HepG2 (cell line): ENCODE measurements at regions not wholly inside any gene's neighbourhood (a gene's known extent, or its start where the extent isn't known, plus 50 kb on each side); places are given as distances from the start of the nearest gene placed in this dataset.

Source experiments
- ATAC-seq: fragments of 200-7000 bp; cut with Tn5 transposase; 3 replicates; pipeline ENCODE4 v1.9.1; 2020; ENCODE audit warnings: mild to moderate bottlenecking, moderate library complexity
- BruUV-seq: library from RNA; stranded (reverse); fragments of 400-500 nt; replicated peaks from 2 replicates; lab custom pipeline; 2021; lab: Mats Ljungman, UMichigan
- CTCF ChIA-PET: fragments of 300-600 bp; formaldehyde crosslinking; extraction: SDS; loops from one replicate; lab custom pipeline; 2021; ENCODE audit warnings: low total read pairs, inconsistent platforms, low intra/inter-chr PET ratio; lab: Yijun Ruan, JAX
- POLR2A ChIA-PET: fragments of 350-600 bp; sonication (Branson Sonifier 250); formaldehyde crosslinking; loops from one replicate; lab custom pipeline; 2020; ENCODE audit warnings: antibody characterized with exemption, inconsistent platforms; lab: Yijun Ruan, JAX
- DNase-seq: peaks from one replicate; pipeline ENCODE4 v3.0.0-alpha.2; 2015; ENCODE audit warnings: low spot score
- FAIRE-seq: peaks from 3 replicates; lab custom pipeline; 2011; peaks lifted over from hg19 to GRCh38; lab: Jason Lieb, UNC
- H2AFZ ChIP-seq: one replicate; pipeline ENCODE4 v1.6.1; 2011; ENCODE audit warnings: low read length, inconsistent platforms
- H3K27ac ChIP-seq: fragments of 300-600 bp; 3 replicates; pipeline ENCODE4 v1.8.0; 2011; ENCODE audit warnings: mixed run types, mild to moderate bottlenecking, mixed read lengths, low read length, inconsistent platforms; ENCODE audit not compliant: insufficient read depth; ENCODE audit errors: extremely low read length
- H3K27me3 ChIP-seq, 2 experiments: fragments of 200-600 bp in 1 of 2; 2 replicates in 1 of 2; 3 replicates in 1 of 2; pipeline versions ENCODE4 v1.6.0 to v1.8.0; 2011; ENCODE audit warnings: low read length in 2 of 2, mild to moderate bottlenecking in 2 of 2, moderate library complexity in 2 of 2, inconsistent platforms in 1 of 2; ENCODE audit not compliant: insufficient read depth in 2 of 2, control insufficient read depth in 1 of 2
- H3K36me3 ChIP-seq, 2 experiments: fragments of 200-600 bp in 1 of 2; replicated peaks in 1 of 2; 2 replicates in 1 of 2; 3 replicates in 1 of 2; pipeline versions ENCODE4 v1.5.1 to v1.8.0; 2011; ENCODE audit warnings: low read length in 2 of 2, inconsistent platforms in 1 of 2; ENCODE audit not compliant: insufficient read depth in 2 of 2, control insufficient read depth in 1 of 2
- H3K4me1 ChIP-seq: 2 replicates; pipeline ENCODE4 v1.5.1; 2012; ENCODE audit warnings: low read length, inconsistent platforms; ENCODE audit not compliant: insufficient read depth
- H3K4me2 ChIP-seq: 2 replicates; pipeline ENCODE4 v1.6.0; 2011; ENCODE audit warnings: low read depth, low read length, inconsistent platforms
- H3K4me3 ChIP-seq, 3 experiments: fragments of 200-600 bp in 1 of 3; sonication (generic), shearing (Covaris generic) in 1 of 3; replicated peaks in 1 of 3; 2 replicates each; pipeline ENCODE4 v1.5.1; 2011 to 2016; ENCODE audit warnings: low read length in 3 of 3, inconsistent platforms in 2 of 3, low read depth in 2 of 3, mild to moderate bottlenecking in 2 of 3, control low read depth in 1 of 3, mixed read lengths in 1 of 3; ENCODE audit not compliant: insufficient read depth in 1 of 3
- H3K79me2 ChIP-seq: one replicate; pipeline ENCODE4 v1.6.1; 2011; ENCODE audit warnings: low read length, inconsistent platforms; ENCODE audit not compliant: insufficient read depth
- H3K9ac ChIP-seq: 2 replicates; pipeline ENCODE4 v1.6.0; 2011; ENCODE audit warnings: mild to moderate bottlenecking, low read depth, low read length, inconsistent platforms; ENCODE audit not compliant: insufficient read depth
- H3K9me3 ChIP-seq: 2 replicates; pipeline ENCODE4 v1.5.1; 2012; ENCODE audit warnings: mild to moderate bottlenecking, low read length
- H4K20me1 ChIP-seq: 2 replicates; pipeline ENCODE4 v1.6.0; 2011; ENCODE audit warnings: inconsistent platforms, mild to moderate bottlenecking, low read length, moderate library complexity; ENCODE audit not compliant: insufficient read depth
- ARID5B ChIP-seq: IDR thresholded peaks from 2 replicates; pipeline ENCODE4 v1.4.0; 2020; ENCODE audit warnings: mild to moderate bottlenecking, missing genetic modification reagents
- FOXP1 ChIP-seq, 2 experiments: fragments of 450-650 bp in 1 of 2; IDR thresholded peaks; 2 replicates each; pipeline ENCODE4 v1.6.1; 2017 to 2018; ENCODE audit warnings: antibody characterized with exemption in 1 of 2
- GZF1 ChIP-seq: sonication (generic); formaldehyde crosslinking; IDR thresholded peaks from 2 replicates; pipeline ENCODE4 v1.5.1; 2020; ENCODE audit warnings: mild to moderate bottlenecking, missing genetic modification reagents
- HNF4A ChIP-seq: sonication (generic); formaldehyde crosslinking; IDR thresholded peaks from 2 replicates; pipeline ENCODE4 v1.4.0; 2020; ENCODE audit warnings: missing genetic modification reagents
- KLF11 ChIP-seq: IDR thresholded peaks from 2 replicates; pipeline ENCODE4 v1.6.1; 2016; ENCODE audit warnings: missing compliant biosample characterization
- REL ChIP-seq: sonication (generic); formaldehyde crosslinking; conservative IDR thresholded peaks from 2 replicates; pipeline ENCODE4 v1.8.0; 2022; ENCODE audit warnings: mild to moderate bottlenecking, missing genetic modification reagents, moderate library complexity
- SOX13 ChIP-seq, 3 experiments: fragments of 450-650 bp in 1 of 3; sonication (generic) in 1 of 3; formaldehyde crosslinking in 1 of 3; IDR thresholded peaks in 2 of 3; conservative IDR thresholded peaks in 1 of 3; 2 replicates each; pipeline versions ENCODE4 v1.5.0 to v1.6.1; 2016 to 2020; ENCODE audit warnings: antibody characterized with exemption in 1 of 3, mild to moderate bottlenecking in 1 of 3, missing compliant biosample characterization in 1 of 3, missing genetic modification reagents in 1 of 3, moderate library complexity in 1 of 3
- TARDBP ChIP-seq: sonication (generic); formaldehyde crosslinking; IDR thresholded peaks from 2 replicates; pipeline ENCODE4 v1.8.0; 2022; ENCODE audit warnings: mild to moderate bottlenecking, missing genetic modification reagents
- TBX2 ChIP-seq: sonication (generic); formaldehyde crosslinking; IDR thresholded peaks from 2 replicates; pipeline ENCODE4 v1.5.0; 2020; ENCODE audit warnings: missing genetic modification reagents, mild to moderate bottlenecking, borderline replicate concordance
- TEAD3 ChIP-seq: optimal IDR thresholded peaks from 2 replicates; pipeline ENCODE3; 2016; ENCODE audit warnings: borderline replicate concordance
- ZBTB7A ChIP-seq: sonication (generic); formaldehyde crosslinking; IDR thresholded peaks from 2 replicates; pipeline ENCODE4 v1.8.0; 2022; ENCODE audit warnings: mild to moderate bottlenecking, missing genetic modification reagents
- ZBTB7B ChIP-seq: sonication (generic); formaldehyde crosslinking; IDR thresholded peaks from 2 replicates; pipeline ENCODE4 v1.4.0; 2020; ENCODE audit warnings: missing genetic modification reagents
- WGBS: methylation state at CpG from one replicate; pipeline ENCODE4 v1.1.6; 2017; ENCODE audit warnings: low lambda C conversion rate; 5-methylcytosine and 5-hydroxymethylcytosine counted together
- in situ Hi-C: cut with HindIII; loops from 2 replicates; pipeline ENCODE4 v1.10.0; 2017; ENCODE audit warnings: low pct_unique_long_range_greater_than_20kb; ENCODE audit not compliant: extremely low pct_ligation_motif_present
- intact Hi-C: fragments of 100-400 bp; cut with micrococcal nuclease; formaldehyde crosslinking; loops from one replicate; pipeline ENCODE4 v1.10.0; 2022; ENCODE audit not compliant: unreplicated experiment
- TF ChIP-seq, protein P1 (sequence below): sonication (generic); formaldehyde crosslinking; IDR thresholded peaks from 2 replicates; pipeline ENCODE4 v1.5.0; 2020; ENCODE audit warnings: mild to moderate bottlenecking, missing genetic modification reagents, moderate library complexity
- TF ChIP-seq, protein P2 (sequence below): IDR thresholded peaks from 2 replicates; pipeline ENCODE4 v1.6.1; 2016; ENCODE audit warnings: low read depth, borderline replicate concordance

DNA sequence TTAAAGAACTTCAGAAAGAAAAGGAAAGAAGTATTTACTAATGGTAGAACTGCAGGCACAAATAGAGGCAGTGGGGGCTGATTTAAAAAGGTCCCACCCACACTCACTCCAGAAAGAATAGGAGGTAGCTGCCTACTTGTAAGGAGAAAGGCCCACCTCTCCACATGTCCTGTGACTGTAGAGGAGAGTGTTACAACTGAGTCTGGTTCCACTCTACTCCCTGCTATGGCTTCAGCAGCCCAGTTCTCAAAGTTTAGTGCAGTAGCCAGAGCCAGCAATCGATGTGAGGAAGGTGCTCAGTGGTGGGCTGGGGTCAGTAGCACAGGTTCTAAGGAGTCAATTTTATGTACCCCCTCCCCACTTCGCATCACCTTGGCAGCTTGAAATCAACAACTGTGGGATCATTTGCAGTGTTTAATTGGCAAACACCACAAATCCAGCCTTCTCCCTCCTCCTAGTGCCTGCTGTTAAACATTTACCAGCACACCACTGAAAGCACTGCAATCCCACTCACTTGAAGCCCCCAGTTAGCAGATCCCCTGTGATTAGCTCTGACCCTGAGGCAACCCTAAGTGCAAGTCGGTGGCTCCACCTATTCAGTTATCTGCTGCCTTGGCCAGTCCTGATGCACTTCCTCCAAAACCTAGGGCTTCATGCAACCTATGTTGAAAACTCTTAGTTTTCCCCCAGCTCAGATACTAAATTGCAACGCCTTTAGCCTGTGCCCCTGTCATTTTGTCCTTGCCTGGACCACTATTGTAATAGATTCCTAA is 146.6 kb downstream of the BBOX1 start:
- Histone ChIP-seq H3K27me3 (no peaks in the 10 kb centered on the region; a peak in 1 of 5 replicates), H4K20me1 (no peaks in the 10 kb centered on the region), H3K36me3 (no peaks in the 10 kb centered on the region), H3K9ac (no peak overlapping the region), H3K79me2 (no peaks in the 10 kb centered on the region), H3K4me3 (0 out of 6 replicates have a peak overlapping the region, but pooled peaks of 1 of the 3 experiments have one; percentile 5), H2AFZ (no peak overlapping the region), H3K27ac (no peak overlapping the region), H3K9me3 (no peaks in the 10 kb centered on the region), H3K4me2 (peak overlapping the region; percentile 73), H3K4me1 (peaks cover 47% of the 10 kb centered on the region)
- intact Hi-C loops (no loop called here), in situ Hi-C loops (loop anchor here (10.0 kb wide), 1 partner anchor 118 kb away; no protein-coding TSS in a partner anchor)
- FAIRE-seq (peak; percentile 65), ATAC-seq (peak; percentile 83), DNase-seq (peak; percentile 45)
- BruUV-seq = no TSS peak
- whole genome bisulfite sequencing = 0% methylated on average over 2 of the region's 4 CpGs
- POLR2A ChIA-PET = interaction anchor here (0.9 to 1.5 kb wide), 3 partner anchors 15 to 286 kb away, joined by 3 to 8 read pairs (median 6); partner anchors contain the start of gene LGR4
- CTCF ChIA-PET = no interaction called here
- peak; percentile 29; the same call in 1 of the 2 replicates for TF ChIP-seq ZBTB7A (CRISPR knock-in tag)
- TF ChIP-seq ARID5B = 0 out of 2 replicates have a peak, but pooled peaks have one; percentile 38
- no peak for TF ChIP-seq SOX13 (IDR thresholded peaks at IDR 0.05)
- 0 out of 4 replicates have a peak, but pooled peaks of 1 of the 2 experiments have one; percentile 8 for TF ChIP-seq SOX13 (CRISPR knock-in tag; conservative IDR thresholded peaks at IDR 0.05 in 1 of 2, IDR thresholded peaks at IDR 0.05 in 1 of 2)
- TF ChIP-seq, protein P1, sequence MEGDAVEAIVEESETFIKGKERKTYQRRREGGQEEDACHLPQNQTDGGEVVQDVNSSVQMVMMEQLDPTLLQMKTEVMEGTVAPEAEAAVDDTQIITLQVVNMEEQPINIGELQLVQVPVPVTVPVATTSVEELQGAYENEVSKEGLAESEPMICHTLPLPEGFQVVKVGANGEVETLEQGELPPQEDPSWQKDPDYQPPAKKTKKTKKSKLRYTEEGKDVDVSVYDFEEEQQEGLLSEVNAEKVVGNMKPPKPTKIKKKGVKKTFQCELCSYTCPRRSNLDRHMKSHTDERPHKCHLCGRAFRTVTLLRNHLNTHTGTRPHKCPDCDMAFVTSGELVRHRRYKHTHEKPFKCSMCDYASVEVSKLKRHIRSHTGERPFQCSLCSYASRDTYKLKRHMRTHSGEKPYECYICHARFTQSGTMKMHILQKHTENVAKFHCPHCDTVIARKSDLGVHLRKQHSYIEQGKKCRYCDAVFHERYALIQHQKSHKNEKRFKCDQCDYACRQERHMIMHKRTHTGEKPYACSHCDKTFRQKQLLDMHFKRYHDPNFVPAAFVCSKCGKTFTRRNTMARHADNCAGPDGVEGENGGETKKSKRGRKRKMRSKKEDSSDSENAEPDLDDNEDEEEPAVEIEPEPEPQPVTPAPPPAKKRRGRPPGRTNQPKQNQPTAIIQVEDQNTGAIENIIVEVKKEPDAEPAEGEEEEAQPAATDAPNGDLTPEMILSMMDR (CRISPR knock-in tag) = 0 out of 2 replicates have a peak, but pooled peaks have one; percentile 7
- peak; percentile 21; the same call in 1 of the 2 replicates for TF ChIP-seq HNF4A (CRISPR knock-in tag)
- TF ChIP-seq KLF11 (CRISPR knock-in tag) = no peak
- no peak for TF ChIP-seq FOXP1 (IDR thresholded peaks at IDR 0.05)
- peak; percentile 33; the same call in 1 of the 2 replicates for TF ChIP-seq FOXP1 (CRISPR knock-in tag; IDR thresholded peaks at IDR 0.05)
- 0 out of 2 replicates have a peak, but pooled peaks have one; percentile 35 for TF ChIP-seq TARDBP
- TF ChIP-seq ZBTB7B (CRISPR knock-in tag) = peak; percentile 94
- TF ChIP-seq, protein P2, sequence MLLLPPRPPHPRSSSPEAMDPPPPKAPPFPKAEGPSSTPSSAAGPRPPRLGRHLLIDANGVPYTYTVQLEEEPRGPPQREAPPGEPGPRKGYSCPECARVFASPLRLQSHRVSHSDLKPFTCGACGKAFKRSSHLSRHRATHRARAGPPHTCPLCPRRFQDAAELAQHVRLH (CRISPR knock-in tag) = no peak
- peak; percentile 30 for TF ChIP-seq TEAD3 (CRISPR knock-in tag)
- peak; percentile 70 for TF ChIP-seq TBX2
- TF ChIP-seq REL (CRISPR knock-in tag) = no peak
- TF ChIP-seq GZF1 = no peak
